ENCODE measurements at regions not wholly inside any gene's neighbourhood (a gene's known extent, or its start where the extent isn't known, plus 50 kb on each side); places are given as distances from the start of the nearest gene placed in this dataset.

- TF ChIP-seq CTCF (IDR thresholded peaks at IDR 0.05 in 4 of 5, conservative IDR thresholded peaks at IDR 0.05 in 1 of 5) (no peak), POLR2A (IDR thresholded peaks at IDR 0.05) (no peak)
Measured at GRCh38 chrX:23557070-23557469, 110.2 kb upstream of the PRDX4 start.

Measured in gastrocnemius medialis (tissue), 4 donors.